CD4-positive, alpha-beta T cell (primary cell): ENCODE measurements at regions not wholly inside any gene's neighbourhood (a gene's known extent, or its start where the extent isn't known, plus 50 kb on each side); places are given as distances from the start of the nearest gene placed in this dataset.

ENCODE experiments used
- ATAC-seq: fragments of 200-7000 bp; cut with Tn5 transposase; one replicate; pipeline ENCODE4 v1.10.0; 2022; ENCODE audit warnings: mild to moderate bottlenecking; ENCODE audit not compliant: poor library complexity
- CTCF ChIA-PET: fragments of 350-600 bp; sonication (Branson Sonifier 250); formaldehyde crosslinking; loops from one replicate; lab custom pipeline; 2021; ENCODE audit warnings: antibody characterized with exemption, inconsistent platforms; lab: Charles Lee
- POLR2A ChIA-PET: fragments of 350-600 bp; sonication (Branson Sonifier 250); formaldehyde crosslinking; loops from one replicate; lab custom pipeline; 2021; ENCODE audit warnings: antibody characterized with exemption, inconsistent platforms; lab: Charles Lee
- DNase-seq, 14 experiments: peaks; one replicate each; pipeline ENCODE4 v3.0.0-alpha.2; 2013 to 2020; ENCODE audit warnings: mixed read lengths in 2 of 14
- H3K27ac ChIP-seq, 2 donors: one replicate each; pipeline versions ENCODE4 v1.5.1 to v1.7.0; 2013; ENCODE audit warnings: low read length in 2 of 2, low read depth in 1 of 2, mild to moderate bottlenecking in 1 of 2
- H3K27me3 ChIP-seq, 2 experiments: 1 replicate in 1 of 2; 2 replicates in 1 of 2; pipeline versions ENCODE4 v1.6.1 to v1.7.0; 2013; ENCODE audit warnings: low read length in 2 of 2, control low read depth in 1 of 2, mild to moderate bottlenecking in 1 of 2, moderate library complexity in 1 of 2; ENCODE audit not compliant: insufficient read depth in 2 of 2, control insufficient read depth in 1 of 2
- H3K36me3 ChIP-seq: one replicate; pipeline ENCODE4 v1.6.1; 2013; ENCODE audit warnings: low read length, control low read depth; ENCODE audit not compliant: insufficient read depth
- H3K4me1 ChIP-seq: one replicate; pipeline ENCODE4 v1.6.1; 2013; ENCODE audit warnings: low read length, control low read depth; ENCODE audit not compliant: insufficient read depth
- H3K4me3 ChIP-seq: one replicate; pipeline ENCODE4 v1.5.1; 2013; ENCODE audit warnings: mild to moderate bottlenecking, low read length, moderate library complexity
- H3K9me3 ChIP-seq, 2 experiments: 1 replicate in 1 of 2; 2 replicates in 1 of 2; pipeline versions ENCODE4 v1.6.1 to v1.7.0; 2013; ENCODE audit warnings: low read length in 2 of 2, mild to moderate bottlenecking in 2 of 2, control low read depth in 1 of 2, moderate library complexity in 1 of 2; ENCODE audit not compliant: control insufficient read depth in 1 of 2, insufficient read depth in 1 of 2
- H3K27ac Mint-ChIP-seq: one replicate; pipeline ENCODE4 v1.8.0; 2020; ENCODE audit warnings: mixed read lengths
- H3K27me3 Mint-ChIP-seq: one replicate; pipeline ENCODE4 v1.8.0; 2021; ENCODE audit warnings: mixed read lengths
- H3K36me3 Mint-ChIP-seq: one replicate; pipeline ENCODE4 v1.8.0; 2021; ENCODE audit warnings: low read depth, mixed read lengths
- H3K4me1 Mint-ChIP-seq: one replicate; pipeline ENCODE4 v1.8.0; 2021; ENCODE audit warnings: low read depth, mixed read lengths
- H3K4me3 Mint-ChIP-seq: one replicate; pipeline ENCODE4 v1.8.0; 2020; ENCODE audit warnings: mild to moderate bottlenecking, mixed read lengths
- H3K9me3 Mint-ChIP-seq: one replicate; pipeline ENCODE4 v1.8.0; 2020; ENCODE audit warnings: mixed read lengths
- intact Hi-C, 2 experiments: fragments of 100-400 bp; cut with DNase I in 1 of 2; cut with micrococcal nuclease in 1 of 2; formaldehyde crosslinking; loops; one replicate each; pipeline versions ENCODE4 v1.15.1 to v1.9.0; 2023 to 2025; cut with DNase I, micrococcal nuclease
- TF ChIP-seq, protein P1 (sequence below): fragments of 200-600 bp; IDR thresholded peaks from one replicate; pipeline ENCODE4 v1.8.0; 2022; ENCODE audit warnings: antibody characterized with exemption, mild to moderate bottlenecking

DNA sequence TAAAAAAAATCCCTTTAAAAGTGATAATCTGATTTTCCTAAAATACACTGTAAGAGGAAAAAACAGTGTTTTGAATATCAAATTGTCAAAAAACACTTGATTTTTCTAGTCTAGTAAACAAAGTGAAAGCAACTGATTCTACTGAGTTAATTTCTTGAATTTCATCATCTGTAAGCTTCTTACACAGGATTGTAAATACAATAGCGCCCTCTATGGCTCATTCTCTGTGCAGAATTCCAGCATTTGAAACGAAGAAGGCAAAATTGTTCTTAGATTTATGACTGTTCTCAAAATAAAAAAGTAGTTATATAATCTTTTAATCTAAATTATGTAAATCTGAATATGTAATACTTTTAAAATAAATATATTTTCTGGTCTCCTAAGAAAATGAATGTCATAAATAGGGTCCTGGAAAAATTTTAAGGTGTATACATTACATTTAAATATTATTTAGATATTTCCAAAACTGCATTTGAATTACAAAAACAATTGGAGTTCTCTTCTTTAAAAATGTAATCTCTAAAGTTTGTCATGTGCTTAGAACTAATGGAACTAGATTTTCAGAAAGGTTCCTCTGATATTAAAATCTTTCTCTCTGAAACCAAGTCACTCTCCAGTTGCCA is 176.9 kb upstream of the MC4R start:
- H3K27me3 Mint-ChIP-seq = no peaks in the 10 kb centered on the region
- H3K36me3 Mint-ChIP-seq = no peaks in the 10 kb centered on the region
- TF ChIP-seq, protein P1, sequence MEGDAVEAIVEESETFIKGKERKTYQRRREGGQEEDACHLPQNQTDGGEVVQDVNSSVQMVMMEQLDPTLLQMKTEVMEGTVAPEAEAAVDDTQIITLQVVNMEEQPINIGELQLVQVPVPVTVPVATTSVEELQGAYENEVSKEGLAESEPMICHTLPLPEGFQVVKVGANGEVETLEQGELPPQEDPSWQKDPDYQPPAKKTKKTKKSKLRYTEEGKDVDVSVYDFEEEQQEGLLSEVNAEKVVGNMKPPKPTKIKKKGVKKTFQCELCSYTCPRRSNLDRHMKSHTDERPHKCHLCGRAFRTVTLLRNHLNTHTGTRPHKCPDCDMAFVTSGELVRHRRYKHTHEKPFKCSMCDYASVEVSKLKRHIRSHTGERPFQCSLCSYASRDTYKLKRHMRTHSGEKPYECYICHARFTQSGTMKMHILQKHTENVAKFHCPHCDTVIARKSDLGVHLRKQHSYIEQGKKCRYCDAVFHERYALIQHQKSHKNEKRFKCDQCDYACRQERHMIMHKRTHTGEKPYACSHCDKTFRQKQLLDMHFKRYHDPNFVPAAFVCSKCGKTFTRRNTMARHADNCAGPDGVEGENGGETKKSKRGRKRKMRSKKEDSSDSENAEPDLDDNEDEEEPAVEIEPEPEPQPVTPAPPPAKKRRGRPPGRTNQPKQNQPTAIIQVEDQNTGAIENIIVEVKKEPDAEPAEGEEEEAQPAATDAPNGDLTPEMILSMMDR = peak; percentile 41
- CTCF ChIA-PET = no interaction called here
- H3K36me3 ChIP-seq = no peaks in the 10 kb centered on the region
- H3K4me3 ChIP-seq = no peak overlapping the region
- ATAC-seq (no peak), DNase-seq (peak in 3 of 14 experiments; percentile 27 to 33 (median 27))
- H3K27me3 ChIP-seq = no peaks in the 10 kb centered on the region
- intact Hi-C loops = loop anchor here (5.0 kb wide), 1 partner anchor 712 kb away; no protein-coding TSS in a partner anchor
- peaks cover 0 to 8% of the 10 kb centered on the region in 2 experiments for H3K9me3 ChIP-seq
- H3K4me1 ChIP-seq = no peaks in the 10 kb centered on the region
- no peaks in the 10 kb centered on the region for H3K4me1 Mint-ChIP-seq
- H3K27ac Mint-ChIP-seq = no peak overlapping the region
- POLR2A ChIA-PET = no interaction called here
- H3K27ac ChIP-seq = no peak overlapping the region
- no peaks in the 10 kb centered on the region for H3K9me3 Mint-ChIP-seq
- no peak overlapping the region for H3K4me3 Mint-ChIP-seq

DNA sequence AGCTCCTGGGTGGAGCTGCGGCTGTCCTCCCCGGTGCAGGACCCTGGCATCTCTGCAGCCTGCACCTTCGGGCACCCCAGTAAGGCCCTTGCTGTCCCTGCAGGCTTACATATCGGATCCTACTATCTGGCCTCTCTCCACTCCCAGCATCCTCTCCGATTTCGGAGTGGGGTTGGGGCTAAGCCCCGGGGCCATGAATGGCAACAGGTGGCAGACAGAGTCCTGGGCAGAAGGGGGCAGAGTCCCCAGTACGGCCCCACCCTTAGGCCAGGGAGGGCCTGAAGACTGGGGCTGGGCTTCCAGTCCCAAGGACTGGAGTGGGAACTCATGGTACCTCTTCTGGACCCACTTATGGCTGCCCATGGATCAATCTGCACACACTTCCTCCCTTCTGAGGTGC is 180.4 kb upstream of the MC4R start:
- no peaks in the 10 kb centered on the region for H3K4me1 Mint-ChIP-seq
- Histone ChIP-seq H3K9me3 (peaks cover 0 to 11% of the 10 kb centered on the region in 2 experiments), H3K27ac (no peak overlapping the region), H3K27me3 (no peaks in the 10 kb centered on the region), H3K4me1 (no peaks in the 10 kb centered on the region), H3K36me3 (no peaks in the 10 kb centered on the region), H3K4me3 (no peak overlapping the region)
- TF ChIP-seq, protein P1 = no peak
- no peak for ATAC-seq
- H3K4me3 Mint-ChIP-seq = no peak overlapping the region
- intact Hi-C loops = no loop called here
- no peaks in the 10 kb centered on the region for H3K27me3 Mint-ChIP-seq
- ChIA-PET CTCF (no interaction called here), POLR2A (no interaction called here)
- peaks cover 2% of the 10 kb centered on the region for H3K9me3 Mint-ChIP-seq
- DNase-seq = no peak
- no peak overlapping the region for H3K27ac Mint-ChIP-seq
- no peaks in the 10 kb centered on the region for H3K36me3 Mint-ChIP-seq

DNA sequence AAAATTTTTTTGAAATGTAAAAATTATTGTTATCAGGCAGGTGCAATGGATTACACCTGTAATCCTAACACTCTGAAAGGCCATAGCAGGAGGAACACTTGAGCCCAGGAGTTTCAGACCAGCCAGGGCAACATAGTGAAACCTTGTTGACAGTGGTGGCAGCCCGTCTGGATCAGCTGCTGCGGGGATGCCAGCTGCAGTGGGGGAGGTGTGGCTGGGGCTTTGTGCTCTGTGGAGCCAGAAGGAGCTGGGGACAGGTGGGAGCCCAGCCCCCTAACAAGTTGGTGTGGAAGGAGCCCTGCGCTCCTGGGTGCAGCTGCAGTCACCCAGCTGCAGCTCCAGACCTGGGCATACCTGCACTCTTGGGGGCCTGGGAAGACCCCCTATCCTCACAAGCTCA is 182.4 kb upstream of the MC4R start:
- Histone ChIP-seq H3K9me3 (peaks cover 0 to 11% of the 10 kb centered on the region in 2 experiments), H3K4me1 (no peaks in the 10 kb centered on the region), H3K36me3 (no peaks in the 10 kb centered on the region), H3K27ac (no peak overlapping the region), H3K27me3 (no peaks in the 10 kb centered on the region), H3K4me3 (no peak overlapping the region)
- no peaks in the 10 kb centered on the region for H3K27me3 Mint-ChIP-seq
- POLR2A ChIA-PET = no interaction called here
- no peak overlapping the region for H3K27ac Mint-ChIP-seq
- CTCF ChIA-PET = no interaction called here
- peaks cover 2% of the 10 kb centered on the region for H3K9me3 Mint-ChIP-seq
- intact Hi-C loops = no loop called here
- no peak for ATAC-seq
- TF ChIP-seq, protein P1 = no peak
- no peaks in the 10 kb centered on the region for H3K4me1 Mint-ChIP-seq
- no peaks in the 10 kb centered on the region for H3K36me3 Mint-ChIP-seq
- DNase-seq = peak in 1 of 14 experiments; percentile 3
- no peak overlapping the region for H3K4me3 Mint-ChIP-seq
